ENCODE measurements at regions not wholly inside any gene's neighbourhood (a gene's known extent, or its start where the extent isn't known, plus 50 kb on each side); places are given as distances from the start of the nearest gene placed in this dataset.
"Not testable (repeated sequence)": the region's sequence is repeated elsewhere in the genome, so short reads cannot be mapped to it uniquely, and the experiment has no call there.

DNA sequence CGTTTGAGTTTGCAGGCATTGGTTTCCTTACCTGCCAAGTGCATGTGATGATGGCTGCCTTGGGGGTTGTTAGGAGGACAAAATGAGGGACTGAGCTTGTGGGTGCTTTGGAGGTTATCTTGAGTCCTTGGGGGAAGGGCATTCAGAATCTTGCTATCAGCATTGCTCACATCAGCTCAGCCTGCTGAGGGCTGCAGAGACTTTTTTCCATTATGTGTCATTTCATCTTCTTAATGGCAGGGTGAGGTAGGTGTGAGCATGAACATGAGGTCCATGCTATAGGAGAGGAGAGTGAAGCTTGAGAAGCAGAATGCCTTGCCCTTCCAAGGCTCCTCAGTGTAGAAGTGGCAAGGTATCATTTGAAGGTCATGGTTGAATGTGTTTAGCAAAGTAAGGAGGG, 112.3 kb downstream of the MIAT start:
- peak in 1 of 5 experiments; percentile 4 for DNase-seq

DNA sequence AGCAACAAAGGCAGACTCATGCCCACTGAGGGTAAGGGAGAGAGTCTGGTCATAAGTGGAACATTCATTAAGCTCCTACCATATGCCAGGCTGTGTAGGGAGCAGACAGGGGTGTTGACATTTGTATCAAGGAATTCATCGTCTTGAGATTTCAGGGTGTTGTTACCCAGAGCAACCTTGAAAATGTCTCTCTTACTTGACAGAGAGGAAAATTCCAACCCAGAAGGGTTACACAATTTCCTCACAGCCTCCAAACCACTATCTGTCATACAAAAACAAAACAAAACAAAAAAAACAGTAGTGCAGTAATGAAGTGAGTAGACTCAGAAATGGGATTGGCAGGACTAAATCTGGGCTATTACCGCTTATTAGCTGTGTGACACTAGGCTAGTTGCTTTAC, 113.2 kb downstream of the MIAT start:
- DNase-seq = no peak

GRCh38 chr22:26773054-26773453, 115.7 kb downstream of the MIAT start:
- not testable (repeated sequence) for DNase-seq

- no peak for DNase-seq
These were observed 118.0 kb downstream of the MIAT start for GRCh38 chr22:26775394-26775793.

DNA sequence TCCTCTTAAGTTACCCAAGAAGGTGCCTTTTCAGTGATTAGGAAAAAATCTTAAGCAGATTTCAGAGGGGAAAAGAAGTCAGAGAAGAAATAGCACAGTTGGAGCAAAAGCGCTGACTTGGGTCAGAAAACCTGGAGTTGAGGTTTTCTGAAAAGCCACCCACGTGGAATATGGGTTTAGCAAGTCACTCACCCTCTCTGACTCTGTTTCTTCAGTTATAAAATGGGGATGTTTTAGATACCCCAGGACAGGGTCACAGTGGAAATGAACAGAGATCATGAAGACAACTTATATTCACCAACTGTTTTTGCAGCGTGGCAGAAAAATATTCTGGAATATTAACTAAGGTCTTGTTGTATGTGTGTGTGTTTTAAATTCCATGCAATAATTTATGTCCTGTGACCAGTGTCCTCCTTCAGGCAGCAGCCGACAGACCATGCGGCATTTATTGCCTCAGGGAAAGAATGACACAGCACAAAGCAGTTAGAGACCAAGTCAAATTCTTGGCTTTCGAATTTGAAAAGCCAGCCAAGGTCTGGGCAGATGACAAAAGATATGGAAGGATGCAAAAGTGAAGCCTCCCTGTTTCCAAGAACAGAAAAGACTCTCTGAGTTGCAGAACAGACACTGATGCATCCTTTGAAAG, 119.9 kb downstream of the MIAT start:
- DNase-seq = no peak

DNA sequence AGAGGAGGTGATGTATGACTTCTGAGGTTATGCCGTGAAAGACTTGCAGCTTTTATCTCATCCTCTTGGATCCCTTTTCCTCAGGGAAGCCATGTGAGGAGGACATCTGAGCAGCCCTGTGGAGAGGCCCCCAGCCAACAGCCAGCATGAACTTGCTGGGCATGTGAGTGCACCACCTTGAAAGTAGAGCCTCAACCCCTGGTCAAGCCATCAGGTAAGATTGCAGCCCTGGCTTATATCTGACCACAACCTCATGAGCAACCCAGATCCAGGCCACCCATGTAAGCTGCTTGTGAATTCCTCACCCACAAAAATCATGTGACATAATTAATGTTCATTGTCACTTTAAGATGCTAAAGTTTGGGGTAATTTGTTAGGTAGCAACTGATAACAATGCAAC, 121.0 kb downstream of the MIAT start:
- DNase-seq = no peak

DNA sequence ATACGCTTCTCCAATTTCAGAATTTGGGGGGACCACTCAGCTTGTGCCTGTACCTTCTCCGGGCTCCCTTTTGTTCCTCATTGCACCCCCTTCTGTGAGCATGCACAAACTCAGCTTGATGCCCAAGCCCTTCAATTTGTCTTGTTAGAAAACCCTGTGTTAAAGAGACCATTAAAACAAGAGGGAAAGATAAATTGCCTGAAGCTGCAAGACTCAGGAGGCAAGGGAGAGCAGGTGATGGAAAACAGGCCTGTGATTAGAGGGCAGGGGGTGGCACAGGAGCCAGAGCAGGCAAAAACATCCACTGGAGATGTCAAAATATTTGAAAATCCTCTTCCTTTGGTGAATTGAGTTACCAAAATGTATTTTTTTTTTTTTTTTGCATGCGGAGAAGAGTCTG, 121.7 kb downstream of the MIAT start:
- no peak for DNase-seq

- DNase-seq = no peak
These were observed 122.5 kb downstream of the MIAT start for GRCh38 chr22:26779929-26780328.

DNA sequence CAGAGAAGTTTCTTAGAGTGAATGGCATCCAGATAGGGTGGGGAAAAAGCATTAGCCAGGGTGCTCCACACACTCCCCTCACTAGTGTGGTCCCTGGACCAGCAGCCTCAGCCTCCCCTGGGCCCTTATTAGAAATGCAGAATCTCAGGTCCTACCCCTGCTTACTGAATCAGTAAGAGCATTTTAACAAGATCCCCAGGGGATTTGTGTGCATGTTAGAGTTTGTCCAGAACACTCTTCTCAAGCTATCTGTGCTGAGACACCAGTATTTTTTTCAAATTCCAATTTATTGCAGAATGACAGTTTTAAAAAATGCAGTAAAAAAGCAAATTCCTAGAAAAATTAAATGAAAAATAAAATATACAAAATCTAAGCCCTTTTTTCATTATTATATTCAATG, 123.1 kb downstream of the MIAT start:
- DNase-seq = no peak

DNA sequence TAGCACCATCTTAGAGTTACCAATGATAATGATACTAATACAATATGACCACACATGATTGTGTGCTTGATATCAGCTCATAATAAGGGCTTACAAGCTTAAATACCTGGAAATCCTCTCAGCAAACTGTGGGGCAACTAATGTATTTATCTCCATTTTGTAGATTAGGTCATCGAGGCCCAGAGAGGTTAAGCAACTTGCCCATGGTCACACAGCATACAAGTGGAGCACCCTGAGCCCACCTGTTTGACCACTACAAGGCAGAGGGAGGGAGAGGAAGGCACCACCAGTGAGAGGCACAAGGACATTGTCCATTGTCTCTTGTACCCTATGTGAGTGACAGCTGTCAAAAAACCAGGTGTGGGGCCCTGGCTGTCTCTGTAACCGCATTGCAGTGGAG, 123.7 kb downstream of the MIAT start:
- DNase-seq = no peak

DNA sequence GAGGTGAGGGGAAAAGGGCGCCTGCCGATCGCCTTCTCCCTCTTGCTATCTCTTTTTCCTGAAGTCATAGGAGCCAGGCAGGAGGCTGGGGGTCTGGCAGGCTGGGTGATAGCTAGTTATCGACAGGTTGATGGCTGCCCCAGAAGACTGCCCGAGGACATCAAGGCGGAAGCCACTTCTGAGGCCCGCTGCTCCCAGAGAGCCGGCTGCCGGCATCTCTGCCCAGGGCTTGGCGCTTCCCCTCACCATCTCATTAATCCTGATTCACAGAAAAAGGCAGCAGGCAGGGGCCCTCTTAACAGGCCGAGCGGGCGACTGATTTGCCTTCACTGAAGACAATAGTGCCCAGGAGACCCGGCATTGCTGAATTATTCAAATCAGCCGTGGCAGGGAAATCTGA, 124.2 kb downstream of the MIAT start:
- DNase-seq = no peak

DNA sequence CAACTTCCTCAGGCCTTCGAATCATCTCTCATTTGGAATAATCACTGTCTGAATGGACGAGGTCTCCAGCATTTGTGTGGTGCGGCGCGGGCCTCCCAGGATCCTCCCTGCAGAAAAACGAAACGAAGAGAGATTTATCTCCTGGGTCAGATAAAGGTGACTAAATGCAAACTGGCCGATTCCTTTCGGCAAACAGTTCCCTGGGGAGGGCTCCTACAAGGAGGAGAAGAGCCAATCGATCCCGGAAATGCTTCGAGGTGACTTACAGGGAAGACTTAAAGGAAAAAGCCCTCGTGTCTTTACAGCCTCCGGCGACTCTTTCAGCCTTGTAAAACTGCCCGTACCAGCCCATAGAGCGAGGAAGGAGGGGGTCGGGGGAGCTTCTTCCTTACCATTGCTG, 126.5 kb downstream of the MIAT start:
- no peak for DNase-seq

DNA sequence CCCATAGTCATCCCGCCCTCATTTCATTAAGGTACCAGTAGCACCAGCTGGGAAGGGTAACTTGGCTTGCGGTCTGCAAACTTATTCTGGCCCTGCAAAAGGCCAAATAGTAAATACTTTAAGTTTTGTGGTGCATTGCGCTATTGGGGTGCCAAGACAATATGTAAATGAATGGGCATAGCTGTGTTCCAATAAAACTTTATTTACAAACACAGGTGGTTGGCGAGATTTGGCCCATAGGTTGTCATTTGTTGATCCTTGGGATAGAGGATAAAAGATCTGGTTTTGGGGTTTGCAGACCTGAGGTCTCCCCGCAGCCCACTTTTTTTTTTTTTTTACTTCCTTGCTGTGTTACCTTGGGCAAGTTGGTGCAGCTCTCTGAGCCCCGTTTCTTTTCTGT, 127.4 kb downstream of the MIAT start:
- no peak for DNase-seq

GRCh38 chr22:26785932-26786331, 128.5 kb downstream of the MIAT start:
- DNase-seq = no peak

GRCh38 chr22:26786398-26786797, 129.0 kb downstream of the MIAT start:
- DNase-seq = no peak

- no peak for DNase-seq
These were observed 132.6 kb downstream of the MIAT start for GRCh38 chr22:26789951-26790350.

DNA sequence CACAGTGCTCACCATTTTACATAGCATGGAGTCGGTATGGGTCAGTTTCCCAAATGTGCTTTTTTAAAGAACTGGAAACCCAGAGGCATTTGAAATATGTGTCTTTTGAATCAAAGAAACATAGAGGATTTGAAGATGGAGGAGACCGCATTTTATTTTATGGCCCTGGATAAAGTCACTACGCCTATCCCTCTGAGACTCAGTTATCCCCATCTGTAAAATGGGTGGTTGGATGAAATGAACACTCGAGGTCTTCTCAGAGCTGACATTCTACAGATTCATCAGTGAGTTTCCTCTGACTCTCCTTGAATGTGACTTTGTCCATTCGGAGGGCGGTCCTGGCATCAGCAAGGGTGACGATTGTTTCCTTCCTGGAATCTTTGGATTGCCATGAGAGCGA, 135.1 kb downstream of the MIAT start:
- no peak for DNase-seq

DNA sequence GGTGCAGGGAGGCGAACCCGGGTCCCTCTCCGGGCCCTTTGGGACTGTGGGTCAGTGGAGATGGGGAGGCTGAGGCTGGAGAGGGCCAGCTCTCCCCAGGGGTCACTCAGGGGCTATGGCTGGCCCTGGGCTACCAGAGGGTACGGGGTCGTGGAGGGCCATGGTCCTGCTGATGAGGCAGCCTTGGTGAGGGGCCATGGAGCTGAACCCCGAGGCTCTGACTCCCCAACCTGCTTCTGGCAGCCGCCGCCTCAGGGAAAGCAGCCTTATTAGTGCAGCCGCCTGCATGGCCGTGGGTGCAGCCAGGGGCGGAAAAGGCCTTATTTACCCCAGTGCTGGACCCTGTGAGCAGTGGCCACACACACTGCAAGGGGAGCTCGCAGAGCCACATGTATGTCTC, 139.4 kb downstream of the MIAT start:
- DNase-seq = no peak

GRCh38 chr22:26797910-26798309, 140.5 kb downstream of the MIAT start:
- DNase-seq = no peak

- DNase-seq = no peak
These were observed 141.2 kb downstream of the MIAT start for GRCh38 chr22:26798462-26799065.

- DNase-seq = no peak
These were observed 143.5 kb downstream of the MIAT start for GRCh38 chr22:26800858-26801257.

DNA sequence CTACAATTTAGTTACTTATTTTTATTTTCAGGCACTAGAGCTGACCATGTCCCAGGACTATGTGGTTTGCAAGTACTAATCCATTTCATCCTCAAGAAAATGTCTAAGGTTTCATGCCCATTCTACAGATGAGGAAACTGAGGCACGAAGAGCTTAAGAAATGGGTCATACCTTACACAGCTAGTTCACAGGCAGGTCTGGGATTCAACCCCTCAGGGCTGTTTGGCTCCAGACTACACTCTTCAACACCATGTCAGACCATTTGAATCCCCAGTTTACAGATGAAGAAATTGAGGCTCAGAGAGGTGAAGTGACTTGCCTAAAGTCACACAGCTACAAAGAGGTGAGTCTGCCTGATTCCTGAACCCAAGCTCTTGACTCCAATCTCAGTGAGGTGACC, 144.1 kb downstream of the MIAT start:
- no peak for DNase-seq

DNA sequence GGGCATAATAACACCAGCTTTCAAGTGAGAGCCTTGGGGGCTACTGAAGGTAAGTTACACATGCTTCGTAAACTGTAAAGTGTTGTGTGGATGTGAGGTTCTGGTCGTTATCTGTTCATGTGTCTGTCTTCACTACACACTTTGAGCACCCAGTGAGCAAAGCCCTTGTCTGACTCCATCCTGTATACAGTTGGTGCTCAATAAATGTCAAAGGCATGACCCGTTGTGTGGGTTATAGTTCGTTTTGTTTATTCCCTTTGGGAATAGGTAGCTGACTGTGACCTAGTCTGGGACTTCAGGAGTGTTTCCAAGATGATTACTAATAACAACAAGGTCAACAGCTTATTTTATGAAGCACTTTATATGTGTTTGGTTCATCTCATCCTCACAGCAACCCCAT, 146.9 kb downstream of the MIAT start:
- no peak for DNase-seq

DNA sequence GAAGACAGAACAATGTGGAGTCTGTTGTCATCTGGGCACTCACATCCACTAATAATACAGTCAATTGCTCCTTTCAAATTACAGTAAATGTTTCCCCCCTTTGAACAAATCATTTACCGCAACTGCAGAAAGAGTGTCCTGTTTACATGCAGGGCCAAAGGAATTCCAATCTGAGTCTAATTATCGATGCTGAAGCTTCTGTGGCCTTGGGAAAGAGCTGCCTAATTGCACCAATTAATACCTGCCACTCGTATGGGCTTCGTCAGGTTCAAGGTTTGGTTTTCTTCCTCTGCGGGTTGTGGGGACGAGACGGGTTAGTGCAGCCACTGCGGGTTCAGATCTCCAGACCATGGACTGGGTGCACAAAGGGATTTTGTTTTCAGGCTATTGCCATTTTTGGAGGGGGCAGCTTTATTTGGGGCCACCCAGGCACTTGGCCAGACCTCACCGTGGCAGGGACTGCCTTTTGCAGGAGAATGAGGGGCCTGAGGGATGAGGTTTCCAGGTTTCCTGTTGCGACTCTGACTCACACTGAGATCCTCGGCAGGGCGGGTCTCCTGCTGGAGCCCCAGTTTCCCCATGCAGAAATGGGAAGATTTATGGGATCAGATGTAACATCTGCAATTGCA, 147.6 kb downstream of the MIAT start:
- no peak for DNase-seq

All from T-helper 2 cell (primary cell).